Brain microvascular endothelial cell (primary cell): ENCODE measurements at regions not wholly inside any gene's neighbourhood (a gene's known extent, or its start where the extent isn't known, plus 50 kb on each side); places are given as distances from the start of the nearest gene placed in this dataset.

Source experiments
- DNase-seq: peaks from one replicate; pipeline ENCODE4 v3.0.0-alpha.2; 2020
- H3K27ac ChIP-seq: fragments of 250-450 bp; sonication (Bioruptor Pico); 2 replicates; pipeline ENCODE4 v1.5.1; 2020; ENCODE audit warnings: mild to moderate bottlenecking, moderate library complexity
- H3K27me3 ChIP-seq: fragments of 250-450 bp; sonication (Bioruptor Pico); replicated peaks from 2 replicates; pipeline ENCODE4 v1.5.1; 2020; ENCODE audit warnings: mild to moderate bottlenecking
- H3K36me3 ChIP-seq: fragments of 250-450 bp; sonication (Bioruptor Pico); replicated peaks from 2 replicates; pipeline ENCODE4 v1.5.1; 2020; ENCODE audit warnings: mild to moderate bottlenecking
- H3K4me3 ChIP-seq: 2 replicates; pipeline ENCODE4 v1.5.1; 2011; ENCODE audit warnings: low read depth, mild to moderate bottlenecking, control low read depth, low read length, moderate library complexity
- in situ Hi-C: cut with HindIII; loops from 2 replicates; pipeline ENCODE4 v1.10.0; 2017; ENCODE audit warnings: low sequenced_read_pairs, low pct_ligation_motif_present
- TF ChIP-seq, protein P1 (sequence below): IDR thresholded peaks from 2 replicates; pipeline ENCODE4 v1.5.1; 2011; ENCODE audit warnings: low read depth, mild to moderate bottlenecking, moderate library complexity, low read length, control low read depth, inconsistent platforms; ENCODE audit errors: missing control alignments

DNA sequence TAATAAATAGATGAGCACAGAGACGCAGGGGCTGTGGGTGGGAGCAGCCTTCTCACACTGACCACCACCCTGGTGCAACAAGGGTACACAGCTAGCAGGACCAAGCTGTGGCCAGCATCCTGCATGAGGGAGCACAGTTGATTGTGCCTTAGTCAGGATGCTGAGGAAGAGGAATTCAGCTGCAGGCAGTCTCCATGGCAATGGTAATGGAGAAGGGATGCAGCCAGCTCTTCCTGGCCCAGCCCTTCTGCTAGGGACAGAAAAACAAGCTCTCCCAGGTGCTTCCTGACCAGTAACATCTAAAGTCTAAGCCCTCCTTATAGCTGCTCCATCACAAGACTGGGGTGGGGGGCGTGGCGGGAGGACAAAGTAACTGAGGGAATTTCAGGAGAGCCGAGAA lies 363.5 kb downstream of the BUD13 start:
- no peaks in the 10 kb centered on the region for H3K27me3 ChIP-seq
- H3K27ac ChIP-seq = no peak overlapping the region
- TF ChIP-seq, protein P1, sequence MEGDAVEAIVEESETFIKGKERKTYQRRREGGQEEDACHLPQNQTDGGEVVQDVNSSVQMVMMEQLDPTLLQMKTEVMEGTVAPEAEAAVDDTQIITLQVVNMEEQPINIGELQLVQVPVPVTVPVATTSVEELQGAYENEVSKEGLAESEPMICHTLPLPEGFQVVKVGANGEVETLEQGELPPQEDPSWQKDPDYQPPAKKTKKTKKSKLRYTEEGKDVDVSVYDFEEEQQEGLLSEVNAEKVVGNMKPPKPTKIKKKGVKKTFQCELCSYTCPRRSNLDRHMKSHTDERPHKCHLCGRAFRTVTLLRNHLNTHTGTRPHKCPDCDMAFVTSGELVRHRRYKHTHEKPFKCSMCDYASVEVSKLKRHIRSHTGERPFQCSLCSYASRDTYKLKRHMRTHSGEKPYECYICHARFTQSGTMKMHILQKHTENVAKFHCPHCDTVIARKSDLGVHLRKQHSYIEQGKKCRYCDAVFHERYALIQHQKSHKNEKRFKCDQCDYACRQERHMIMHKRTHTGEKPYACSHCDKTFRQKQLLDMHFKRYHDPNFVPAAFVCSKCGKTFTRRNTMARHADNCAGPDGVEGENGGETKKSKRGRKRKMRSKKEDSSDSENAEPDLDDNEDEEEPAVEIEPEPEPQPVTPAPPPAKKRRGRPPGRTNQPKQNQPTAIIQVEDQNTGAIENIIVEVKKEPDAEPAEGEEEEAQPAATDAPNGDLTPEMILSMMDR = no peak
- H3K4me3 ChIP-seq = no peak overlapping the region
- in situ Hi-C loops = no loop called here
- no peak for DNase-seq
- H3K36me3 ChIP-seq = no peaks in the 10 kb centered on the region

DNA sequence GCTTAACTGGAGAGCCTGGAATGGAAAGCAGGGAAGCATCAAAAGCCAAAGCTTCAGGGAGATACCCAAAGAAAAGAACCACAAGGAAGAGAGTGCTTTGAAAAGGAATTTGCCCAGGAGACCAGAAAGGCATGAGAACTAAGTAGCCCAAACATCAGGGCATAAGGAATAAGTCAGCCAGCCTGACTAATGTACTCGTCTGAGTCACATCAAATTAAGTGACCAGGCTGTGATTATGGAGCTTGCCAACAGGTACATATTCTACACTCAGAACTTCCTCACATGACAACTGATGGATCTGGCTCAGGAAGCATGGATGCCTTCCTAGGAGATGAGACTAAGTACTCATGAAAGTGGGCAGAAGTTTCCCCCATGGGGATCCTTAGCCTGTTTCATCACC lies 366.7 kb downstream of the BUD13 start:
- no peak for DNase-seq
- TF ChIP-seq, protein P1 = no peak
- no peaks in the 10 kb centered on the region for H3K36me3 ChIP-seq
- H3K27ac ChIP-seq = no peak overlapping the region
- no peaks in the 10 kb centered on the region for H3K27me3 ChIP-seq
- no peak overlapping the region for H3K4me3 ChIP-seq
- in situ Hi-C loops = no loop called here

DNA sequence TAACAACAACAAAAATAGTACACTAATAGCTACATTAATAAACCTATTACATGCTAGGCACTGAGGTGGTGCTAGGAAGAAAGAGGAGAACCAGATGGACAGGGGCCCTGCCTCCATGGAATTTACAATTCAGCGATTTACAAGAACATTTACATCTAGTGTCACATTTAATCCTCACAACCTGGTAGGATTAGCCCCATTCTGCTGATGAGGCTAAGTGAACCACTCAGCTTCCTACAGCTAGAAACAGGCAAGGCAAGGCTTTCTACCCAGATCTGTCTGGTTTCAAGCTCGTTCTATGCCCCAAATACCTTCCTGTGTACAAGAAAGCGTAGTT lies 368.4 kb downstream of the BUD13 start:
- Histone ChIP-seq H3K27me3 (no peaks in the 10 kb centered on the region), H3K36me3 (no peaks in the 10 kb centered on the region), H3K4me3 (no peak overlapping the region), H3K27ac (no peak overlapping the region)
- TF ChIP-seq, protein P1 = no peak
- in situ Hi-C loops = no loop called here
- DNase-seq = no peak

DNA sequence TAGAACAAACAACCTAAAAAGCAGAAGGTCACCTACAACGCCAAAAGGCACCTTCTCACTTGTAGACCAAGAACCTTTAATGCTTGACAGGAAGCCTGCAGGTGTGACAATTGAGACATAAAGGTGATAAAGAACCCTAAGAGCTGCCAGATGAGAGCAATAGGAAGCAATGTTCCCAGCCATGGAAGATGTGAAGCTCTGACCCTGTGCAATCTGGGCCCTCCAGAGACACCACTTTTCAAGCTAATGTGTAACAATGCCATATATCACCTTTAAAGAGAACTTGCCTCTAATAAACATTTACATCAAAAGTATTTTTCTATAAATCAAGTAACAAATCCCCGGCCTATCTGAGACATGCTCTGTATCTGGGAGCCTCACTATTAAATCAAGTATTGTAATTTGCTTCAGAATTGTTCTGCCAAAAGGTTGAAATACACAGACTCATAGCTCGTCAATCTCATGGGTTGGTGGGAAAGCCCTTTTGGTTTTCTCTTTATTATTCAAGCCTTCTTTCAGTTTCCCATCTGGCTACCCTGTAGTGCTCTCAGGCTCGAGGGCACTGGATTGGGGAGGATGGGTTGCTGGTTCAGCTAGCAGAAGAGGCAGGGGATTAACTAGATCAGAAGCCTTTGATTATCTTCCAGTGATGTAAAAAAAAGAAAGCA lies 368.9 kb downstream of the BUD13 start:
- no peaks in the 10 kb centered on the region for H3K36me3 ChIP-seq
- no peak overlapping the region for H3K4me3 ChIP-seq
- no peak for DNase-seq
- no peak overlapping the region for H3K27ac ChIP-seq
- in situ Hi-C loops = no loop called here
- no peaks in the 10 kb centered on the region for H3K27me3 ChIP-seq
- TF ChIP-seq, protein P1 = no peak

DNA sequence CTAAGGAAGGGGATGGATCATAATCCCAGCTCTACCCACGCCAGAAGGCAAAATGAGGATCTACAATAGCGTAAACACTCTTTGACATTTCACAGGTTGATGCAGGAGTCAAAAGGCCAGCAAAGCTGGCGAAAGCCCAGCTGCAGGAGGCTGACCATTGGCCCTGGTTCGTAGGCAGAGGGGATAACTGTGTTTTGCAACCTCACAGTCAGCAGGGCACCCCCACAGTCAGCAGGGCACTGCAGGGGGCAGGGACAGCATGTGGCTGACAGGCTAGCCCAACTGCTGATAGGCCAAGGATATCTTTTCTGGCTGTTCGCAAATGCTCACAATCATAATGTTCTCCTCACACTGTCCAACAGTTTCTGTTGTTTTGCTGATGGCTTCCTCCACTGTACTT lies 372.7 kb downstream of the BUD13 start:
- H3K36me3 ChIP-seq = no peaks in the 10 kb centered on the region
- H3K27me3 ChIP-seq = no peaks in the 10 kb centered on the region
- in situ Hi-C loops = no loop called here
- H3K27ac ChIP-seq = no peak overlapping the region
- TF ChIP-seq, protein P1 = no peak
- H3K4me3 ChIP-seq = no peak overlapping the region
- DNase-seq = no peak

DNA sequence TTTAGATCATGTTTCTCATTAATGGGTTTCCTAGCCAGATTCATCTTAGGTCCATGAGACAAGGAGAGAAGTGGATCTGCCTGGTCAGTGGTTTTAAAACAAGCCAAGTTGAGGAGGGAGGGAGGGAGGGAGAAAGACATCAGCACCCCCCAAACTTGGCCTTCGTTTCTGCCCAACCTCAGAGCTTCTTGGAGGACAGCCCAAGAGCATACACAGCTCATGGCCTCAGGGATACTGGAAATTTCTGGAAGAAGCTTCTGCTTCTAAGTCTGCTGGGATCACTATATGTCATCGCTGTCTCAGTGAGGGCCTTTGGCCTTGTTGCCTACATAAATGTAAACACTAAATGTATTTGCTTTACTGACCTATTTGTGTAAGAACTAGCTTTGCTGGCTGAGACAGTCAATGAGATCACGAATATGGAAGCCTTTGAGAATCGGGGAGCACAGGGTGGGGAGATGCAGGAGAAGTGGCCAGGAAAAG lies 375.1 kb downstream of the BUD13 start:
- Histone ChIP-seq H3K4me3 (no peak overlapping the region), H3K27ac (no peak overlapping the region), H3K36me3 (no peaks in the 10 kb centered on the region), H3K27me3 (no peaks in the 10 kb centered on the region)
- DNase-seq = no peak
- in situ Hi-C loops = no loop called here
- TF ChIP-seq, protein P1 = no peak
